Sigmoid colon (tissue), 4 donors: ENCODE measurements at regions not wholly inside any gene's neighbourhood (a gene's known extent, or its start where the extent isn't known, plus 50 kb on each side); places are given as distances from the start of the nearest gene placed in this dataset.

Experiments
- CTCF ChIP-seq, 4 experiments: fragments of 450-650 bp in 3 of 4; fragments of 200-600 bp in 1 of 4; IDR thresholded peaks; one replicate each; pipeline ENCODE4 v1.5.1; 2016 to 2019; ENCODE audit warnings: antibody characterized with exemption in 4 of 4, mild to moderate bottlenecking in 3 of 4, moderate library complexity in 2 of 4
- EP300 ChIP-seq, 4 donors: sonication (generic); formaldehyde crosslinking; IDR thresholded peaks; one replicate each; pipeline ENCODE4 v1.6.1; 2017; ENCODE audit warnings: antibody characterized with exemption in 4 of 4
- POLR2AphosphoS5 ChIP-seq, 4 donors: sonication (generic); formaldehyde crosslinking; IDR thresholded peaks; one replicate each; pipeline ENCODE4 v1.6.1; 2017; ENCODE audit warnings: antibody characterized with exemption in 4 of 4

GRCh38 chr6:144667532-144668503, 382.7 kb downstream of the UTRN start:
- no peak for TF ChIP-seq POLR2AphosphoS5 (IDR thresholded peaks at IDR 0.05)
- no peak for TF ChIP-seq EP300 (IDR thresholded peaks at IDR 0.05)
- TF ChIP-seq CTCF (IDR thresholded peaks at IDR 0.05): no peak
